HFFc6 (cell line): ENCODE measurements at regions not wholly inside any gene's neighbourhood (a gene's known extent, or its start where the extent isn't known, plus 50 kb on each side); places are given as distances from the start of the nearest gene placed in this dataset.

Experiments used
- DNase-seq: peaks from one replicate; pipeline ENCODE4 v3.0.0-alpha.2; 2018
- H3K27ac Mint-ChIP-seq: 2 replicates; pipeline ENCODE4 v1.8.0; 2020; ENCODE audit warnings: mild to moderate bottlenecking, mixed read lengths
- H3K27me3 Mint-ChIP-seq: 2 replicates; pipeline ENCODE4 v1.8.0; 2021; ENCODE audit warnings: mild to moderate bottlenecking, moderate library complexity, mixed read lengths; ENCODE audit not compliant: insufficient read depth
- H3K36me3 Mint-ChIP-seq: 2 replicates; pipeline ENCODE4 v1.8.0; 2021; ENCODE audit warnings: low read depth, mixed read lengths
- H3K4me1 Mint-ChIP-seq: 2 replicates; pipeline ENCODE4 v1.8.0; 2020; ENCODE audit warnings: low read depth, mixed read lengths
- H3K4me3 Mint-ChIP-seq: 2 replicates; pipeline ENCODE4 v1.8.0; 2020; ENCODE audit warnings: mild to moderate bottlenecking, moderate library complexity, mixed read lengths
- H3K9me3 Mint-ChIP-seq: 2 replicates; pipeline ENCODE4 v1.8.0; 2020; ENCODE audit warnings: mild to moderate bottlenecking, mixed read lengths
- TF ChIP-seq, protein P1 (sequence below): fragments of 200-600 bp; sonication (generic); IDR thresholded peaks from 2 replicates; pipeline ENCODE4 v1.5.0; 2021; ENCODE audit warnings: antibody characterized with exemption, mild to moderate bottlenecking

DNA sequence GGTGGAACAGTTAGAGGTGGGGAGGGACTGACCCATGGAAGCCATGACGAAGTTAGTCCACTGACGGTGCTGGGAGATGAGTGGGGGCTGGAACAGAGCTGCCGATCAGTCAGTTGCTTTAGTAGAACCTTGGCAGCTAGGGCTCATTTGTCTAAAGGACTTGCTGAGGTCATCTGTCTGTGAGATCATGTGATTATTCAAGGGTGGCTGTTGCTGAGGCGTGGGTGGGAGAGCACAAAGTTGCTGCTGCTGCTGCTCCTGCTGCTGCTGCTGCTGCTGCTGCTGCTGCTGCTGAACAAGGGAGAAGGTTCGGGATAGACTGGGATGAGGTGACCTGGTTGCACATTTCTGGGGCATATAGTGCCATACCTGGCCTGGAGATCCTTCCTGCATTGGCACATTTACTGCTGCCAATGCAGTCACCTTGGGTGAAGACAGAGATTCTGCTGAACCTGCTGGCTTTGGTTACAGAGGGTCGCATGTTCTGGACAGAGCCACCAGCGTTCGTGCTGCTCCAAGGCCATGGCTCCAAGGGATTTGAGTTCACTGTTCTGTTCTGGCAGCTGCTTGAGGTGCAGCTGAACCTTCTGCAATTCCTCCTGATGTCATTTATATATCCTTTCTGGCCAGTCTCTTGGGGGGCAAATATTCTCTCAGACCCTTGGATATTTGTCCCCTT, 840.5 kb downstream of the HACE1 start:
- Mint-ChIP-seq H3K27ac (no peak overlapping the region), H3K27me3 (no peaks in the 10 kb centered on the region), H3K4me1 (no peaks in the 10 kb centered on the region), H3K36me3 (no peaks in the 10 kb centered on the region), H3K4me3 (no peak overlapping the region), H3K9me3 (peaks cover 21% of the 10 kb centered on the region)
- DNase-seq: no peak
- TF ChIP-seq, protein P1, sequence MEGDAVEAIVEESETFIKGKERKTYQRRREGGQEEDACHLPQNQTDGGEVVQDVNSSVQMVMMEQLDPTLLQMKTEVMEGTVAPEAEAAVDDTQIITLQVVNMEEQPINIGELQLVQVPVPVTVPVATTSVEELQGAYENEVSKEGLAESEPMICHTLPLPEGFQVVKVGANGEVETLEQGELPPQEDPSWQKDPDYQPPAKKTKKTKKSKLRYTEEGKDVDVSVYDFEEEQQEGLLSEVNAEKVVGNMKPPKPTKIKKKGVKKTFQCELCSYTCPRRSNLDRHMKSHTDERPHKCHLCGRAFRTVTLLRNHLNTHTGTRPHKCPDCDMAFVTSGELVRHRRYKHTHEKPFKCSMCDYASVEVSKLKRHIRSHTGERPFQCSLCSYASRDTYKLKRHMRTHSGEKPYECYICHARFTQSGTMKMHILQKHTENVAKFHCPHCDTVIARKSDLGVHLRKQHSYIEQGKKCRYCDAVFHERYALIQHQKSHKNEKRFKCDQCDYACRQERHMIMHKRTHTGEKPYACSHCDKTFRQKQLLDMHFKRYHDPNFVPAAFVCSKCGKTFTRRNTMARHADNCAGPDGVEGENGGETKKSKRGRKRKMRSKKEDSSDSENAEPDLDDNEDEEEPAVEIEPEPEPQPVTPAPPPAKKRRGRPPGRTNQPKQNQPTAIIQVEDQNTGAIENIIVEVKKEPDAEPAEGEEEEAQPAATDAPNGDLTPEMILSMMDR: no peak

DNA sequence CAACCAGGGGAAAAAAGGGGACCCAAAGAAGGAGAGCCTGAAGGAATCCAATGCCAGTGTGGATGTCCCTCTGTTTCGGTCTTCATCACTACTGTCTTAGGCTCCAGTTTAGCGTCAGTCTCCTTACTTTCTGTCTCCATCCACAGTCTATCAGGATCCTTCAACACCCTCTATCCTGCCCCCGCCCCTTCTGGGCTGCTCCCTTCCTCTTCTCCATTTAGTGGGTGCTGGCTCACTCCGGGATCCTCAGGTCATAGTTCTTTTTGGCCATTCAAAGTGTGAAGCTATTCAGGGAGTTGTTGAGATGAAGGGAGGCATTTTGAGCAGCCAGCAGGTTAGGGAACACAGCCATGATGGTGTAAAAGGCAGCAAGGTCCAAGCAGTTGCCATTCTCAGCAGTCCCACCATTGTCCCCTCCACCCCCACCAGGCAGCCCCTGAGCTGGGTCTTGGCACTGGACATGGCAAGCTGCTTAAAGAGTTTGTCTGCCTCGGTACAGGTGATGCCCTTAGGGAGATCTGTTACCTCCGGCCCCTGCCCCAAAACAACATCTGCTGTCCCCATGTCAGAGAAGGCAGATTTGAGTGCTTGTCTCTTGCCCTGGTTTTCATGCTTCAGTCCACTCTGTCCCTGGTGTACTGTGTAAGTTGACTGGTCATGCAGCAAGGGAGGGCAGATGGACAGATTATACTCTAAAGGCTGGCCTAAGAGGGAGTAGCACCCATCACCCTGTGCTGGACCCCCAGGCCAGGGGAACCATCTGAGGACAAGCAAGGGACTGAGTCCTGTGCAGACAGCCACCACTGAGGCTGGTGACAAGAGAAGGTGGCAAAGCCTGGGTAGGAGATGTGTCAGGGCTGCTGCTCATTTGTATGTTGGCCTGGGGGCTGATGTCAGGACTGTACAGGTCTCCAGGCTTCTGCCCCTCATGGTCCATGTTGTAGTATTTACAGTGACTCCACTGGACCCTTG, 842.0 kb downstream of the HACE1 start:
- Mint-ChIP-seq H3K4me1 (no peaks in the 10 kb centered on the region), H3K4me3 (no peak overlapping the region), H3K27me3 (no peaks in the 10 kb centered on the region), H3K27ac (no peak overlapping the region), H3K36me3 (no peaks in the 10 kb centered on the region), H3K9me3 (peaks cover 34% of the 10 kb centered on the region)
- no peak for DNase-seq
- TF ChIP-seq, protein P1: no peak

DNA sequence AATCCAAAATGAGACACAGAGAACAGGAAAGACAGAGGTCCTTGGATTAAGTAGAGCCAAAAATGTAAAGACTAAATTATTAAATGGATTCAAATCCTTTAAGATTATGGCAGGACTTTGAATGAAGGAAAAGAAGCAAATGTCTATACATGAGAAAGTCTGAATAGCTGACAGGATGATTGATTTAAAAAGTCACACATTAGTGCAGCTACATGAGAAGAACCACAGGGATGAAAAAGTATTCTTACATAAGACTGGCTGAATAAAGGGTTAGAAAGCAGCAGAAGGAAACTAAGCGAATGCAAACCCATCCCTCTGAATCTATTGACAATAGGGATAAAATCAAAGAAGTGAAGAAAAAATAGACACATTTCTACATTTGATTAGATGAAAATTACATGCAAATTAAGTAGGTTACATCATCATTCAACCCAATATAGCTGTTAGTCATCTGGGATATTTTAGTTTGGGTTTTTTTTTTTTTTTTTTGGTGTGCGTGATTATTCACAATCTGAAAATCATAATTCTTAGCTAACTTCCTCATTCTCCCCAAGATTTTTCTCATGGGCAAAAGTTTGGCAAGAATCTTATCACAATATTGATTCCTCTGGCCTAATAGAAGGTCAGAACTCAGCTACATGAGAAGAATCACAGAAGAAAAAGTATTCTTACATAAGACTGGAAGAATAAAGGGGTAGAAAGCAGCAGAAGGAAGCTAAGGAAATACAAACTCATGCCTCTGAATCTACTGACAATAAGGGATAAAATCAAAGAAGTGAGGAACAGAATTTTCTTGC, 845.4 kb downstream of the HACE1 start:
- Mint-ChIP-seq H3K4me1 (no peaks in the 10 kb centered on the region), H3K27ac (no peak overlapping the region), H3K4me3 (no peak overlapping the region), H3K27me3 (no peaks in the 10 kb centered on the region), H3K36me3 (no peaks in the 10 kb centered on the region), H3K9me3 (peaks cover 33% of the 10 kb centered on the region)
- TF ChIP-seq, protein P1: no peak
- no peak for DNase-seq

DNA sequence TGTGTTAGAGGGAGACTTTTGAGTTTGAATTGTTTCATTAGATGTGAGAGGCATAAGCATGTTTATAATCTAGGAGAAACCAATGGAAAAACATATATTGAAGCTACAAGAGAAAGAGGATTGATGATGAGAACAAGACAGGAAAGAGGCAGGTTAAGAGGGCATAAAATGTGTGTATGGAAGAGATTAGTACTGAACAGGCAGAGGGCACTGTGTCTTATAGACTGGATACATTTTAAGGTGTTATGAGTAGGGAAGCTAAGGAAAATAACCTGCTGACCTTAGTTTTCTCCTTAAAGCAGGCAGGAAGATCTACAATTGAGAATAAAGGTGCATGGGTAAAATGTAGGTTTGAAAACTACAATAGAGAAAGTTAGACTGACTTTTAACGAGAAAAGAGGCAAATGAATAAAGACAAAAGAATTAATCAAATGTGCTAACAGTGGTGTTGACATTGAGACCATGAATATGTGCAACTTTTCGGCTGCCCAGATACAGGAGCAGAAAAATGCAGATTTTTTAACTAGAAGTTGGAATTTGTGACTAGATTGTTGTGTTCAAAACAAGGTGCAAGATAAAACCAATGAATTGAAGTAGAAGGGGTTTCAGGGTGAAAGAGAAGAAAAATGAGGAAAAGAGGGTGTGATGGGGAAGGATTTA, 846.3 kb downstream of the HACE1 start:
- DNase-seq: no peak
- Mint-ChIP-seq H3K27ac (no peak overlapping the region), H3K4me1 (no peaks in the 10 kb centered on the region), H3K27me3 (no peaks in the 10 kb centered on the region), H3K4me3 (no peak overlapping the region), H3K9me3 (peaks cover 26% of the 10 kb centered on the region), H3K36me3 (no peaks in the 10 kb centered on the region)
- TF ChIP-seq, protein P1: no peak

DNA sequence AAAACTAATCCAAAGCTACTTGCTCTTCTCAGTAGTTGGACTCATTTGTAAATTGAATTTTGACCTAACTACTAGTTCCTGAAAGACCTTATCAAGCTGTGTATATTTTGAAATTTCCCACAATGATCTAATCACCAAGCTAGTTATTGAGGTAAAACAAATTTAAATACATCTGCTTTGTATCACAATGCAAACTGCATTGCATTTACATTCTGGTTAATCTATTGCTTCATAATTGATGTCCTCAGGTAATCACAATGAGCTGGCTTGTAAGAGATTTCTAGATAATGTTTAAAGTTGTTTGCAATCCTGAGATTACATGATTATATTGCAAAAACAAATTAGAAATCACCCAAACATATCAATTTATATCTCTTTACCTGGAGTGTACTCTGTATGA, 848.8 kb downstream of the HACE1 start:
- no peaks in the 10 kb centered on the region for H3K4me1 Mint-ChIP-seq

More for the DNA sequence above, 848.8 kb downstream of the HACE1 start:
- no peaks in the 10 kb centered on the region for H3K27me3 Mint-ChIP-seq
- DNase-seq: no peak
- peaks cover 38% of the 10 kb centered on the region for H3K9me3 Mint-ChIP-seq
- H3K36me3 Mint-ChIP-seq: no peaks in the 10 kb centered on the region
- no peak overlapping the region for H3K4me3 Mint-ChIP-seq
- H3K27ac Mint-ChIP-seq: no peak overlapping the region
- TF ChIP-seq, protein P1: no peak
